Cardiac septum (tissue), 1 donor: ENCODE measurements at regions not wholly inside any gene's neighbourhood (a gene's known extent, or its start where the extent isn't known, plus 50 kb on each side); places are given as distances from the start of the nearest gene placed in this dataset.

Experiments
- DNase-seq: peaks from one replicate; pipeline ENCODE4 v3.0.0-alpha.2; 2020; ENCODE audit warnings: low spot score
- intact Hi-C: fragments of 100-400 bp; cut with DNase I; formaldehyde crosslinking; loops from one replicate; pipeline ENCODE4 v1.14.0; 2022
- donor health status: DM: no; HTN: no; CAD: no.

- intact Hi-C loops, result no loop called here
- no peak for DNase-seq
Measured at GRCh38 chr2:136239079-136239685, 121.2 kb upstream of the CXCR4 start.

- DNase-seq, result no peak
- intact Hi-C loops, result no loop called here
Measured at GRCh38 chr2:136238286-136239078, 120.5 kb upstream of the CXCR4 start.

GRCh38 chr2:136236019-136236418 lies 118.1 kb upstream of the CXCR4 start:
- no peak for DNase-seq
- intact Hi-C loops, result no loop called here

GRCh38 chr2:136235546-136235945 lies 117.6 kb upstream of the CXCR4 start:
- no peak for DNase-seq
- intact Hi-C loops, result no loop called here

DNA sequence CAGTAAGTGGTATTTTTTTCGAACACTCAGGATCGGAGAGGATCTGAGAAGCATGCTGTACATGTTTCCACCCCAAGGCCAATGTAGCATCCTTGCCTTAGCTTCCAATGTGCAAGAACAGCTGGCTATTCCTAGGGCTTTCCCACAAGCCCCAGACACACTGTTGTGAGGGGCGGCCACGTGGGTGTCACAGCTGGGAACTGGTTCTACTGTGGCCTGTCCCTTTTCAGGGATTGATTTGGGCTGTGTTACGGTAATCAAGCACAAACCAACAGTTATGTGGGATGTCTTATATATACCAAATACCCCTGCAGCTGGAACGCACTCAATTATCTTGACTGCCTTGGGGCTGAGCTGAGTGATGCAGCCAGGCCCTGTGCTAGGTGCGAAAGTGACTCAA lies 116.3 kb upstream of the CXCR4 start:
- intact Hi-C loops, result no loop called here
- DNase-seq, result no peak

DNA sequence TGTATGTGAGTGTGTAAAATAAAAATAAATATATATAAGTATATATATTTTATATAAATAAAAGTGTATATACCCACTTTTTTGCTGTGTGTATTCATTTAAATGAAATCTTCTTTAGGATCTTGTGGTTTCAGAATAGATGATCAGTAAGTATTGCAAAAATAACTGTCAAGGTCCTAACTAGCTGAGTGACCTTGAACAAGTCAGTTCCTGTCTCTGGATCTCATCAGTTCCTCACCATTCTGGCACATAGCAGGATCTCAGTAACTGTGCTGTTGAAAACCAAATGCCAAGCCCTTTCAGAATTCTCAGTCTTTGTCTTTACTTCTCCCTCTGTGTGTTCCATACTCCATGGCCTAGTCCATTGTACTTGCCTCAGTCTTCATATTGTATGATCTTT lies 115.3 kb upstream of the CXCR4 start:
- DNase-seq, result no peak
- intact Hi-C loops, result no loop called here

DNA sequence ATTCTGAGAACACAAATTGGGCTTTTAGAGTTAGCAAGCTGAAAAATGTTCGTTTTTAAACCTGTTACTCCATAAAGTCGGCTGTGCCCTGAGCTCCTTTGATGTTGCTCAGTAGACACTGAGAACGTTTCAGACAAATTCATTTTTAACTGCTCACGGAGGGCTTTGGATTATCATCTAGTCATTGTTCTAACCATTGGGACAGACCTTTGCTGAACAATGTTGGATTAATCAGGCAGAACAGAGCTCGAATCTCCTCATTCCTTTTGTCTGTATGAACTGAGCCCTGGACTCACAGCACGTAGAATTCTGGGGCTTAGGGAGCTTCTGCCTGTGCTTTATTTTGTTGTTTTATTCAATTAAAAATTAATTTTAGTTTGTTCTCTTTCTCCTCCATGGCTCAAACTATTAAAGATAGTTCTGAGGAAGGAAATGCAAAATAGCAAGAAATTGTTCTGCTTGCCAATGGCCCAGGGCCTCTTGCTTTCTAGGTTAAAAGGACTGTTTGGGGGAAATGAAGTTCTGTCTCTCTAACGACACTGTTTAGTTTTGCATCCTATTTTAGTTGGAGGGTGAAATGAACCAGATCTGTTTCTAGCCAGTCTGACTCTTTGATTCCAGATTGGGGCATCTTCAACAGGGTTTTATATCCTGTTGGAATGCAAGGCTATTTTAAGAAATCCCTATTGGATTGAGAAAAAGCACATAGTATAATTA lies 114.7 kb upstream of the CXCR4 start:
- intact Hi-C loops, result no loop called here
- DNase-seq, result no peak

- intact Hi-C loops, result no loop called here
- DNase-seq, result no peak
Measured at GRCh38 chr2:136230464-136230863, 112.5 kb upstream of the CXCR4 start.

GRCh38 chr2:136226903-136227302 lies 109.0 kb upstream of the CXCR4 start:
- no peak for DNase-seq
- intact Hi-C loops, result no loop called here

GRCh38 chr2:136225950-136226835 lies 108.2 kb upstream of the CXCR4 start:
- intact Hi-C loops, result no loop called here
- no peak for DNase-seq

DNA sequence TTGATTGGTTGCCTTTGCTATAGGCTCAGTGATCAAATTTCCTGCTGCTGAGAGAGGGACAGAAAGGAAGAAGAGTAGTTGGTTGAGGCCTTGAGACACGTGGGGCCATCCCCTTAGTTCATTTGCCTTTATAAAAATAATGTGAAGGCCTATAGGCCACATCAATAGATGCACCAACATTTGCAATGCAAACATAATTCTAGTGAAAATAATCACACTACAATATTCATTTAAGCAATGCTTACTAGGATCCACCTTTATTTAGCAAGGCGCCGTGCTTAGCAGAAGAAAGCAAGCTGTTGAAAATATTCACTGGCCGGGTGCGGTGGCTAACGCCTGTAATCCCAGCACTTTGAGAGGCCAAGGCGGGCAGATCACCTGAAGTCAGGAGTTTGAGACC lies 105.3 kb upstream of the CXCR4 start:
- intact Hi-C loops, result no loop called here
- DNase-seq, result no peak

- intact Hi-C loops, result no loop called here
- DNase-seq, result no peak
Measured at GRCh38 chr2:136222862-136223261, 104.9 kb upstream of the CXCR4 start.

GRCh38 chr2:136221026-136221425 lies 103.1 kb upstream of the CXCR4 start:
- no peak for DNase-seq
- intact Hi-C loops, result no loop called here

DNA sequence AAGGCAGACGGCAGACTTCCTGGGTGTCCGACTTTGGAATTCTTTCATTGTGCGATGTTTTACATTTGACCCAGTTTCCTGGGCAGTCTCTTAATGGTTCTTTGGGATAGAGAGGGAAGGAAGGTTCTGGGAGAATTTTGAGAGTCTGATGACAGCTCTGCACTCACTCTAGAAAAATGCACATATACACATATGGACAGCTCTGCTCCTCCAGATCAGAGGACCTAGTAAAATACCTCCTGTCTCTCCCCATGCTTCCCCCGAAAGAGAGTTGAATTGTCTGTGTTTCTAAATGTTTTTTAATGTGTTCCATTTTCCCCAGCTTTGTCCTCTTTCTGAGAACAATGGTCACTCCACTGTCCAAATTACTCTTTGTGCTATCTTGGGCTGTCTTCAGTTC lies 102.0 kb upstream of the CXCR4 start:
- intact Hi-C loops, result no loop called here
- DNase-seq, result no peak

DNA sequence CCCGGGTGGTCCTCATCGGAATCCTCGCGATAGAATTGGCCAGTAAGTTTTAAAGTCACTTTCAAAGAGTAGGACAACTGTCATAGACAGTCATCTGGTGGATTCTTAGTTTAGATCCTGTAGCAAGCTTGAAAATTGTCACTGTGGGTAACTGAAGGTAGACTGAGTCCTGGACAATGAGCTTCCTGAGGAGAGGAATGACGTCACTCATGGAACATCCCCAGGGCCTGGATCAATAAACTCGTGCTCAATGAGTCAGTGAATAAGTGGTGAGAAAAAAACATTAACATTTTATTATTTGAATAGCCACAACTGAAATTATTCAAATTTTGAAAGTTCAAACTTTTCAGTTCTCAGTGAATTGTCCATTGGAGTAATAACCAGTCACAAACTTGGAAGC lies 101.4 kb upstream of the CXCR4 start:
- intact Hi-C loops, result no loop called here
- no peak for DNase-seq

- intact Hi-C loops, result no loop called here
- no peak for DNase-seq
Measured at GRCh38 chr2:136217996-136218395, 100.0 kb upstream of the CXCR4 start.

DNA sequence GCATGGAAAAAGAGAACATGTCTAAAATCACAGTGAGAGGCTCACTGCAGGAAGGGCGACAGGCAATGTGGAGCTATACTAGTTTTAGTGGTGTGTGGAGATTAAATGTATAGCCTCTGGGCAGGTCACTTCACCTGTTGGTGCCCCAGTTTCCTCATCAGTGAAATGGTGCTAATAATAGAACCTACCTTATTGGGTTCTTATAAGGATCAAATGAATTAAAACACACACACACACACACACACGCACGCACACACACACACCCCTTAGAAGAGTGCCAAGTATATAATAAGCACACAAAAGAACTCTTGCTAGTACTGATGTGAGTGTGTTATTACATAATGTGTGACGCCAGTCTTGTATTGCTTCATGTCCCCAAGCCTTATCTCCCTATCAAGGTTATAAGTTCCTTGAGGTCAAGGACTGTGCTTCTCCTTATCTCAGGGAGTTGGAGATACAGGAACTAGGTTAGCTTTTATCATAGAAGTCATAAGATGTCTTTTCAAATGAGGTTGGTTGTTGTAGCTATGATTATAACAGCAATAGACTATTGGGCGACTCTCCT lies 98.0 kb upstream of the CXCR4 start:
- no peak for DNase-seq
- intact Hi-C loops, result no loop called here

- intact Hi-C loops, result no loop called here
- no peak for DNase-seq
Measured at GRCh38 chr2:136215449-136215848, 97.5 kb upstream of the CXCR4 start.

DNA sequence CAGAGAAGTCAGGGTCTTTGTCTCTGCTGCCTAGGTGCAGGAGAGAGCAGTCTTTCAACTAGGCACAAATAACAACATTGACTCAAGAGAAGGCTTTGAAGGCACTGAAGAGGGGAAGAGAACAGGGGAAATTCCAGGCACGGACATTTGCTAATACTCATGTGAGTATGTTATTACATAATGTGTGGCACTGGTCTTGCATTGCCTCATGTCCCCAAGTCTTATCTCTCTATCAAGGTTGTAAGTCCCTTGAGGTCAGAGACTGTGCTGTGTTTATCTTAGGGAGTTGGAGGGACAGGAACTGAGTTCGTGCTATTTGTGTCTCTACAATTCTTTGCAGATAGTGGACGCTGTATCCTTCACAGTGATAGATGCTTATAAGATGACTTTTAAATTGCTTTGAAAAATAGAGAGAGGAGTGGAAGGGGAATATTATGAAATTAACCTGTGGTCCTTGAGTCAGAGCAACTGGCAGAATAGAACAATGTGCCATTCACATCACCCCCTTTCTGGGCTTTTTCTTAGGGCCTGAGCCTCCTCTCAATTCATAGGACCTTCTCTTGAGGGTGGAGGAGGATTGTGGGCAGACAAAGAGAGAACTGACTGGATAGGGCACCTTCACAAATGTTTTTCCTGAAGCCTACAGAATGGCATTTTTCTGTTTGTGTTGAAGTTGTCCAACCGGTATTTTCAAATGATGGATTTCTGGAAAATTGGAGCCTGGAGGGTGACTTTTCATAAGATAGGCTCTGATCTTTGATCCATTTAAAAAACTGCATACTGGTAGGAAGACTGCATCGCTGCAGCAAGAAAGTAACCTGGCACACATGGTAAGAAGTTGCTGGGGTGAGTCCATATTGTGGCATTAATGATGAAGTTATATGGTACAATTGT lies 96.6 kb upstream of the CXCR4 start:
- intact Hi-C loops, result no loop called here
- no peak for DNase-seq
